Mesenchymal stem cell (in vitro differentiated cells and primary cell): ENCODE measurements at regions not wholly inside any gene's neighbourhood (a gene's known extent, or its start where the extent isn't known, plus 50 kb on each side); places are given as distances from the start of the nearest gene placed in this dataset.

ENCODE experiments used
- DNase-seq: peaks from one replicate; pipeline ENCODE4 v3.0.0-alpha.2; 2013
- H2AFZ ChIP-seq: one replicate; pipeline ENCODE4 v1.6.1; 2013; ENCODE audit warnings: low read depth, mild to moderate bottlenecking, control low read depth, inconsistent platforms, low read length, moderate library complexity
- H2AK5ac ChIP-seq: 2 replicates; pipeline ENCODE4 v1.6.1; 2013; ENCODE audit warnings: low read length, moderate library complexity, mild to moderate bottlenecking, inconsistent platforms; ENCODE audit not compliant: severe bottlenecking
- H2BK120ac ChIP-seq: one replicate; pipeline ENCODE4 v1.6.1; 2013; ENCODE audit warnings: low read depth, mild to moderate bottlenecking, inconsistent platforms, low read length, moderate library complexity
- H2BK12ac ChIP-seq, 2 experiments: one replicate each; pipeline ENCODE4 v1.6.1; 2013; ENCODE audit warnings: inconsistent platforms in 2 of 2, low read length in 2 of 2, mild to moderate bottlenecking in 2 of 2, moderate library complexity in 2 of 2, control low read depth in 1 of 2
- H2BK15ac ChIP-seq: one replicate; pipeline ENCODE4 v1.6.1; 2013; ENCODE audit warnings: mild to moderate bottlenecking, low read depth, inconsistent platforms; ENCODE audit not compliant: poor library complexity, severe bottlenecking
- H2BK5ac ChIP-seq: 2 replicates; pipeline ENCODE4 v1.6.1; 2013; ENCODE audit warnings: low read depth, mild to moderate bottlenecking, low read length, control low read depth, inconsistent platforms; ENCODE audit not compliant: poor library complexity, severe bottlenecking
- H3K14ac ChIP-seq, 2 experiments: one replicate each; pipeline ENCODE4 v1.6.1; 2013; ENCODE audit warnings: inconsistent platforms in 2 of 2, low read length in 2 of 2, control low read depth in 1 of 2, mild to moderate bottlenecking in 1 of 2, moderate library complexity in 1 of 2
- H3K18ac ChIP-seq, 2 experiments: one replicate each; pipeline ENCODE4 v1.6.1; 2013; ENCODE audit warnings: inconsistent platforms in 2 of 2, low read length in 2 of 2, control low read depth in 1 of 2, low read depth in 1 of 2, mild to moderate bottlenecking in 1 of 2
- H3K23ac ChIP-seq, 2 experiments: one replicate each; pipeline ENCODE4 v1.6.1; 2013; ENCODE audit warnings: inconsistent platforms in 2 of 2, low read length in 2 of 2, mild to moderate bottlenecking in 2 of 2, moderate library complexity in 2 of 2, control low read depth in 1 of 2
- H3K27ac ChIP-seq: 2 replicates; pipeline ENCODE4 v1.5.1; 2013; ENCODE audit warnings: mild to moderate bottlenecking, moderate library complexity, low read length, control low read depth, inconsistent platforms; ENCODE audit not compliant: poor library complexity, severe bottlenecking
- H3K27me3 ChIP-seq, 2 experiments: 2 replicates each; pipeline versions ENCODE4 v1.6.1 to v1.7.0; 2013; ENCODE audit warnings: low read length in 2 of 2, mild to moderate bottlenecking in 2 of 2, moderate library complexity in 2 of 2, control low read depth in 1 of 2, inconsistent platforms in 1 of 2; ENCODE audit not compliant: control insufficient read depth in 1 of 2, insufficient read depth in 1 of 2
- H3K36me3 ChIP-seq, 2 experiments: 2 replicates each; pipeline versions ENCODE4 v1.6.1 to v1.7.0; 2013; ENCODE audit warnings: low read length in 2 of 2, control low read depth in 1 of 2, inconsistent platforms in 1 of 2, low read depth in 1 of 2, mild to moderate bottlenecking in 1 of 2; ENCODE audit not compliant: insufficient read depth in 2 of 2, control insufficient read depth in 1 of 2
- H3K4ac ChIP-seq, 2 experiments: one replicate each; pipeline ENCODE4 v1.6.1; 2013; ENCODE audit warnings: inconsistent platforms in 2 of 2, low read length in 2 of 2, mild to moderate bottlenecking in 2 of 2, moderate library complexity in 2 of 2, control low read depth in 1 of 2, low read depth in 1 of 2
- H3K4me1 ChIP-seq: 2 replicates; pipeline ENCODE4 v1.6.1; 2013; ENCODE audit warnings: low read depth, low read length, control low read depth; ENCODE audit not compliant: control insufficient read depth, insufficient read depth
- H3K4me2 ChIP-seq: 2 replicates; pipeline ENCODE4 v1.6.1; 2013; ENCODE audit warnings: low read length, mild to moderate bottlenecking, inconsistent platforms; ENCODE audit not compliant: poor library complexity, severe bottlenecking
- H3K4me3 ChIP-seq, 2 experiments: 2 replicates each; pipeline versions ENCODE4 v1.5.1 to v1.7.0; 2013; ENCODE audit warnings: low read length in 2 of 2, mild to moderate bottlenecking in 2 of 2, control low read depth in 1 of 2, low read depth in 1 of 2; ENCODE audit not compliant: insufficient read depth in 1 of 2
- H3K79me1 ChIP-seq: replicated peaks from 2 replicates; pipeline ENCODE4 v1.6.1; 2013; ENCODE audit warnings: mild to moderate bottlenecking, control low read depth, low read length, inconsistent platforms; ENCODE audit not compliant: poor library complexity, severe bottlenecking
- H3K9ac ChIP-seq: 2 replicates; pipeline ENCODE4 v1.7.0; 2013; ENCODE audit warnings: mild to moderate bottlenecking, low read length, moderate library complexity
- H3K9me3 ChIP-seq: 2 replicates; pipeline ENCODE4 v1.7.0; 2013; ENCODE audit warnings: mild to moderate bottlenecking, low read length; ENCODE audit not compliant: control insufficient read depth
- H4K8ac ChIP-seq: one replicate; pipeline ENCODE4 v1.6.1; 2013; ENCODE audit warnings: inconsistent platforms, mild to moderate bottlenecking, low read length, moderate library complexity
- H4K91ac ChIP-seq: one replicate; pipeline ENCODE4 v1.6.1; 2013; ENCODE audit warnings: mild to moderate bottlenecking, low read length, inconsistent platforms
- WGBS: methylation state at CpG from one replicate; pipeline ENCODE4 v1.1.7; 2013; ENCODE audit warnings: mixed read lengths; 5-methylcytosine and 5-hydroxymethylcytosine counted together

- no peak overlapping the region for H2AK5ac ChIP-seq
- no peak overlapping the region for H4K91ac ChIP-seq
- H3K18ac ChIP-seq: no peak overlapping the region
- H3K14ac ChIP-seq: no peak overlapping the region
- peaks cover 0 to 5% of the 10 kb centered on the region in 2 experiments for H3K27me3 ChIP-seq
- H3K4me2 ChIP-seq: no peak overlapping the region
- no peak overlapping the region for H2BK12ac ChIP-seq
- H2BK15ac ChIP-seq: no peak overlapping the region
- no peak overlapping the region for H2BK120ac ChIP-seq
- H3K36me3 ChIP-seq: no peaks in the 10 kb centered on the region
- no peak overlapping the region for H3K9ac ChIP-seq
- no peaks in the 10 kb centered on the region for H3K4me1 ChIP-seq
- H3K27ac ChIP-seq: no peak overlapping the region
- WGBS: 100% methylated on average over 2 of the region's 2 CpGs
- no peaks in the 10 kb centered on the region for H3K9me3 ChIP-seq
- no peak for DNase-seq
- no peak overlapping the region for H3K4me3 ChIP-seq
- H2AFZ ChIP-seq: no peak overlapping the region
- no peak overlapping the region for H3K4ac ChIP-seq
- H3K79me1 ChIP-seq: no peaks in the 10 kb centered on the region
- no peak overlapping the region for H3K23ac ChIP-seq
- no peak overlapping the region for H2BK5ac ChIP-seq
- H4K8ac ChIP-seq: no peak overlapping the region
These were observed 173.8 kb downstream of the BCL11A start for GRCh38 chr2:60379684-60380083.

- H4K8ac ChIP-seq: no peak overlapping the region
- H3K27me3 ChIP-seq: peaks cover 0 to 5% of the 10 kb centered on the region in 2 experiments
- H2BK12ac ChIP-seq: no peak overlapping the region
- no peaks in the 10 kb centered on the region for H3K4me1 ChIP-seq
- no peaks in the 10 kb centered on the region for H3K9me3 ChIP-seq
- H2BK120ac ChIP-seq: no peak overlapping the region
- H2BK5ac ChIP-seq: no peak overlapping the region
- H3K14ac ChIP-seq: no peak overlapping the region
- no peak overlapping the region for H3K4me2 ChIP-seq
- WGBS: 74% methylated on average over 4 of the region's 7 CpGs
- H3K79me1 ChIP-seq: no peaks in the 10 kb centered on the region
- no peak overlapping the region for H3K4ac ChIP-seq
- DNase-seq: no peak
- H3K27ac ChIP-seq: no peak overlapping the region
- H3K9ac ChIP-seq: no peak overlapping the region
- no peaks in the 10 kb centered on the region for H3K36me3 ChIP-seq
- no peak overlapping the region for H3K23ac ChIP-seq
- H2AK5ac ChIP-seq: no peak overlapping the region
- no peak overlapping the region for H2BK15ac ChIP-seq
- no peak overlapping the region for H3K18ac ChIP-seq
- no peak overlapping the region for H3K4me3 ChIP-seq
- no peak overlapping the region for H2AFZ ChIP-seq
- no peak overlapping the region for H4K91ac ChIP-seq
These were observed 174.2 kb downstream of the BCL11A start for GRCh38 chr2:60379216-60379615.

GRCh38 chr2:60377825-60378224 lies 175.6 kb downstream of the BCL11A start:
- Histone ChIP-seq H3K18ac (no peak overlapping the region), H3K79me1 (no peaks in the 10 kb centered on the region), H4K91ac (no peak overlapping the region), H3K9me3 (no peaks in the 10 kb centered on the region), H3K23ac (no peak overlapping the region), H2BK5ac (no peak overlapping the region), H3K4me3 (no peak overlapping the region), H3K4me2 (no peak overlapping the region), H2AFZ (no peak overlapping the region), H2BK15ac (no peak overlapping the region), H3K27me3 (peaks cover 0 to 2% of the 10 kb centered on the region in 2 experiments), H3K14ac (no peak overlapping the region), H2BK120ac (no peak overlapping the region), H2AK5ac (no peak overlapping the region), H3K36me3 (no peaks in the 10 kb centered on the region), H3K9ac (no peak overlapping the region), H3K4me1 (no peaks in the 10 kb centered on the region), H3K27ac (no peak overlapping the region), H3K4ac (no peak overlapping the region), H4K8ac (no peak overlapping the region), H2BK12ac (no peak overlapping the region)
- WGBS: 61% methylated on average over 3 of the region's 3 CpGs
- no peak for DNase-seq

GRCh38 chr2:60376252-60376651 lies 177.2 kb downstream of the BCL11A start:
- Histone ChIP-seq H3K23ac (no peak overlapping the region), H2BK5ac (no peak overlapping the region), H2BK120ac (no peak overlapping the region), H4K91ac (no peak overlapping the region), H3K9ac (no peak overlapping the region), H3K18ac (no peak overlapping the region), H3K14ac (no peak overlapping the region), H4K8ac (no peak overlapping the region), H3K9me3 (no peaks in the 10 kb centered on the region), H3K27ac (no peak overlapping the region), H3K36me3 (no peaks in the 10 kb centered on the region), H3K79me1 (no peaks in the 10 kb centered on the region), H2AK5ac (no peak overlapping the region), H3K4me3 (no peak overlapping the region), H2BK15ac (no peak overlapping the region), H2BK12ac (no peak overlapping the region), H3K4ac (no peak overlapping the region), H3K27me3 (peaks cover 0 to 2% of the 10 kb centered on the region in 2 experiments), H3K4me2 (no peak overlapping the region), H3K4me1 (no peaks in the 10 kb centered on the region), H2AFZ (no peak overlapping the region)
- no peak for DNase-seq
- 100% methylated on average over 2 of the region's 3 CpGs for WGBS
